GM12878 (cell line): ENCODE measurements at regions not wholly inside any gene's neighbourhood (a gene's known extent, or its start where the extent isn't known, plus 50 kb on each side); places are given as distances from the start of the nearest gene placed in this dataset.

Experiments used
- ATAC-seq: fragments of 200-7000 bp; cut with Tn5 transposase; 3 replicates; pipeline ENCODE4 v1.9.1; 2020; ENCODE audit warnings: mild to moderate bottlenecking, moderate library complexity
- BruUV-seq: library from RNA; stranded (reverse); fragments of 400-500 nt; replicated peaks from 2 replicates; lab custom pipeline; 2021; lab: Mats Ljungman, UMichigan
- CTCF ChIA-PET: fragments of 300-600 bp; sonication (Branson Sonifier 250); formaldehyde crosslinking; extraction: SDS; loops from one replicate; lab custom pipeline; 2021; ENCODE audit warnings: inconsistent platforms; lab: Yijun Ruan, JAX
- POLR2A ChIA-PET: fragments of 350-600 bp; formaldehyde crosslinking; extraction: SDS; loops from one replicate; lab custom pipeline; 2021; ENCODE audit warnings: inconsistent platforms; lab: Charles Lee
- RAD21 ChIA-PET: fragments of 300-600 bp; sonication (Branson Sonifier 250); formaldehyde crosslinking; loops from one replicate; lab custom pipeline; 2023; ENCODE audit warnings: antibody characterized with exemption; ENCODE audit not compliant: unreplicated experiment; lab: Charles Lee
- SMC1A ChIA-PET: fragments of 300-600 bp; sonication (Branson Sonifier 250); formaldehyde crosslinking; loops from one replicate; lab custom pipeline; 2023; ENCODE audit not compliant: unreplicated experiment, uncharacterized antibody; lab: Charles Lee
- DNase-seq: peaks from one replicate; pipeline ENCODE4 v3.0.0-alpha.2; 2011; ENCODE audit warnings: low read depth, low spot score
- FAIRE-seq: peaks from 3 replicates; lab custom pipeline; 2011; peaks lifted over from hg19 to GRCh38; lab: Jason Lieb, UNC
- H2AFZ ChIP-seq: 2 replicates; pipeline ENCODE4 v1.6.0; 2011; ENCODE audit warnings: low read depth, low read length, control low read depth; ENCODE audit not compliant: control insufficient read depth
- H3K27ac ChIP-seq: 2 replicates; pipeline ENCODE4 v1.5.1; 2011; ENCODE audit warnings: control low read depth; ENCODE audit not compliant: control insufficient read depth, insufficient read depth
- H3K27me3 ChIP-seq, 2 experiments: replicated peaks in 1 of 2; 2 replicates each; pipeline versions ENCODE4 v1.6.0 to v1.6.1; 2011; ENCODE audit warnings: low read length in 1 of 2; ENCODE audit not compliant: control insufficient read depth in 2 of 2, insufficient read depth in 2 of 2
- H3K36me3 ChIP-seq, 2 experiments: 2 replicates each; pipeline ENCODE4 v1.5.1; 2011; ENCODE audit warnings: low read length in 1 of 2; ENCODE audit not compliant: control insufficient read depth in 2 of 2, insufficient read depth in 2 of 2
- H3K4me1 ChIP-seq: 2 replicates; pipeline ENCODE4 v1.6.1; 2011; ENCODE audit warnings: mild to moderate bottlenecking, low read length, moderate library complexity, mixed read lengths; ENCODE audit not compliant: control insufficient read depth, insufficient read depth
- H3K4me2 ChIP-seq: 2 replicates; pipeline ENCODE4 v1.6.0; 2011; ENCODE audit warnings: control low read depth; ENCODE audit not compliant: control insufficient read depth, insufficient read depth
- H3K4me3 ChIP-seq: fragments of 200-600 bp; sonication (generic); 2 replicates; pipeline ENCODE4 v1.5.1; 2016
- H3K79me2 ChIP-seq: 2 replicates; pipeline ENCODE4 v1.6.0; 2011; ENCODE audit warnings: low read length; ENCODE audit not compliant: control insufficient read depth, insufficient read depth
- H3K9ac ChIP-seq: 2 replicates; pipeline ENCODE4 v1.8.0; 2011; ENCODE audit warnings: low read length, control low read depth, mixed read lengths; ENCODE audit not compliant: control insufficient read depth, insufficient read depth
- H3K9me3 ChIP-seq: replicated peaks from 3 replicates; pipeline ENCODE4 v1.5.1; 2011; ENCODE audit warnings: mild to moderate bottlenecking, low read length; ENCODE audit not compliant: control insufficient read depth, insufficient read depth
- H4K20me1 ChIP-seq: 2 replicates; pipeline ENCODE4 v1.6.0; 2011; ENCODE audit not compliant: control insufficient read depth, insufficient read depth
- CBFB ChIP-seq: IDR thresholded peaks from 2 replicates; pipeline ENCODE4 v1.6.1; 2016; ENCODE audit warnings: antibody characterized with exemption, low read depth
- DPF2 ChIP-seq: fragments of 450-650 bp; IDR thresholded peaks from 2 replicates; pipeline ENCODE4 v1.6.1; 2017; ENCODE audit warnings: mild to moderate bottlenecking
- IRF4 ChIP-seq: IDR thresholded peaks from 2 replicates; pipeline ENCODE4 v1.6.1; 2011; ENCODE audit warnings: low read depth, low read length
- KAT2A ChIP-seq: conservative IDR thresholded peaks from 2 replicates; pipeline ENCODE4 v1.6.1; 2011; ENCODE audit warnings: low read depth, low read length; ENCODE audit not compliant: control insufficient read depth
- MTA3 ChIP-seq: IDR thresholded peaks from 2 replicates; pipeline ENCODE4 v1.6.1; 2012; ENCODE audit warnings: low read length, inconsistent platforms, borderline replicate concordance
- NR2C1 ChIP-seq: fragments of 450-650 bp; IDR thresholded peaks from 2 replicates; pipeline ENCODE4 v1.6.1; 2017; ENCODE audit warnings: antibody characterized with exemption, mild to moderate bottlenecking, moderate library complexity
- POLR2AphosphoS5 ChIP-seq: IDR thresholded peaks from 2 replicates; pipeline ENCODE4 v1.6.1; 2011; ENCODE audit warnings: mild to moderate bottlenecking, low read length, inconsistent platforms
- RAD21 ChIP-seq: IDR thresholded peaks from 2 replicates; pipeline ENCODE4 v1.6.1; 2011; ENCODE audit warnings: mild to moderate bottlenecking, low read depth, low read length, moderate library complexity; ENCODE audit not compliant: insufficient read depth
- RBBP5 ChIP-seq: fragments of 200-600 bp; sonication (generic); conservative IDR thresholded peaks from 2 replicates; pipeline ENCODE4 v1.6.1; 2016
- STAT1 ChIP-seq: fragments of 450-650 bp; conservative IDR thresholded peaks from 2 replicates; pipeline ENCODE4 v1.6.1; 2014; ENCODE audit warnings: antibody characterized with exemption, mild to moderate bottlenecking
- YBX1 ChIP-seq: fragments of 450-650 bp; IDR thresholded peaks from 2 replicates; pipeline ENCODE4 v1.6.1; 2016; ENCODE audit warnings: antibody characterized with exemption
- ZNF207 ChIP-seq: fragments of 450-650 bp; IDR thresholded peaks from 2 replicates; pipeline ENCODE4 v1.6.1; 2014; ENCODE audit warnings: antibody characterized with exemption, mild to moderate bottlenecking, borderline replicate concordance
- ZNF217 ChIP-seq: fragments of 450-650 bp; IDR thresholded peaks from 2 replicates; pipeline ENCODE4 v1.6.1; 2017; ENCODE audit warnings: antibody characterized with exemption, mild to moderate bottlenecking
- ZNF384 ChIP-seq: IDR thresholded peaks from 2 replicates; pipeline ENCODE4 v1.6.1; 2012; ENCODE audit warnings: low read depth, mild to moderate bottlenecking, low read length, improper control_type of control experiment, borderline replicate concordance
- WGBS: methylation state at CpG from one replicate; pipeline ENCODE4 v1.1.6; 2016; ENCODE audit warnings: low lambda C conversion rate; ENCODE audit not compliant: insufficient replicate concordance, insufficient coverage; ENCODE audit errors: missing lambda C conversion rate; 5-methylcytosine and 5-hydroxymethylcytosine counted together
- in situ Hi-C: fragments of 300-500 bp; cut with MboI; formaldehyde crosslinking; loops from 9 replicates; pipeline ENCODE4 v1.14.3; 2018; ENCODE audit warnings: mixed read lengths
- intact Hi-C: fragments of 100-400 bp; cut with micrococcal nuclease; formaldehyde crosslinking; loops from one replicate; pipeline ENCODE4 v1.14.2; 2022; ENCODE audit not compliant: unreplicated experiment
- TF ChIP-seq, protein P1 (sequence below): IDR thresholded peaks from 2 replicates; pipeline ENCODE4 v1.6.1; 2012; ENCODE audit warnings: low read depth, low read length, improper control_type of control experiment

- ChIA-PET POLR2A (no interaction called here), SMC1A (no interaction called here), RAD21 (no interaction called here), CTCF (interaction anchor here (0.5 to 5.7 kb wide), 6 partner anchors 10 to 1423 kb away, joined by 3 to 42 read pairs (median 4); no protein-coding TSS in a partner anchor)
- TF ChIP-seq ZNF384: no peak
- TF ChIP-seq YBX1: no peak
- no peak for TF ChIP-seq MTA3
- TF ChIP-seq IRF4: no peak
- TF ChIP-seq POLR2AphosphoS5: no peak
- Histone ChIP-seq H3K27me3 (no peaks in the 10 kb centered on the region), H3K79me2 (no peaks in the 10 kb centered on the region), H3K27ac (no peak overlapping the region), H3K4me1 (no peaks in the 10 kb centered on the region), H3K9me3 (peaks cover 2% of the 10 kb centered on the region; the same call in 2 of the 3 replicates), H3K4me3 (no peak overlapping the region), H3K9ac (no peak overlapping the region), H3K36me3 (no peaks in the 10 kb centered on the region), H3K4me2 (no peak overlapping the region), H4K20me1 (no peaks in the 10 kb centered on the region), H2AFZ (no peak overlapping the region)
- no TSS peak for BruUV-seq
- intact Hi-C loops: loop anchor here (2.0 to 10.0 kb wide), 5 partner anchors 547 to 1569 kb away; no protein-coding TSS in a partner anchor
- ATAC-seq: no peak
- DNase-seq: no peak
- FAIRE-seq: no peak
- in situ Hi-C loops: loop anchor here (25.0 kb wide), 1 partner anchor 634 kb away; no protein-coding TSS in a partner anchor
- WGBS: 0% methylated on average over 1 of the region's 1 CpG
These were observed 164.7 kb downstream of the YTHDC2 start for GRCh38 chr5:113678202-113678601.

GRCh38 chr5:113678924-113679575, 165.6 kb downstream of the YTHDC2 start:
- Histone ChIP-seq H3K4me2 (no peak overlapping the region), H3K36me3 (no peaks in the 10 kb centered on the region), H3K4me3 (no peak overlapping the region), H3K79me2 (no peaks in the 10 kb centered on the region), H2AFZ (no peak overlapping the region), H3K27ac (no peak overlapping the region), H3K9ac (no peak overlapping the region), H4K20me1 (no peaks in the 10 kb centered on the region), H3K4me1 (no peaks in the 10 kb centered on the region), H3K27me3 (no peaks in the 10 kb centered on the region), H3K9me3 (peaks cover 2% of the 10 kb centered on the region; the same call in 2 of the 3 replicates)
- WGBS: 44% methylated on average over 7 of the region's 7 CpGs
- in situ Hi-C loops: loop anchor here (25.0 kb wide), 1 partner anchor 633 kb away; no protein-coding TSS in a partner anchor
- DNase-seq: peak; percentile 8
- no TSS peak for BruUV-seq
- ChIA-PET CTCF (interaction anchor here (0.6 to 5.7 kb wide), 17 partner anchors 9 to 1419 kb away, joined by 3 to 42 read pairs (median 4); no protein-coding TSS in a partner anchor), SMC1A (interaction anchor here (0.8 to 3.2 kb wide), 9 partner anchors 11 to 1567 kb away, joined by 3 to 35 read pairs (median 3); no protein-coding TSS in a partner anchor), POLR2A (no interaction called here), RAD21 (interaction anchor here (0.8 to 2.2 kb wide), 5 partner anchors 31 to 771 kb away, joined by 3 to 10 read pairs (median 5); no protein-coding TSS in a partner anchor)
- ATAC-seq: peak; percentile 96
- FAIRE-seq: peak; percentile 74
- intact Hi-C loops: loop anchor here (1.0 to 10.0 kb wide), 6 partner anchors 546 to 1568 kb away; no protein-coding TSS in a partner anchor
- TF ChIP-seq RAD21 (peak; percentile 97), ZNF217 (no peak), ZNF207 (no peak), CBFB (no peak), KAT2A (no peak), RBBP5 (no peak), IRF4 (no peak), STAT1 (no peak), DPF2 (no peak), NR2C1 (no peak)
- TF ChIP-seq, protein P1, sequence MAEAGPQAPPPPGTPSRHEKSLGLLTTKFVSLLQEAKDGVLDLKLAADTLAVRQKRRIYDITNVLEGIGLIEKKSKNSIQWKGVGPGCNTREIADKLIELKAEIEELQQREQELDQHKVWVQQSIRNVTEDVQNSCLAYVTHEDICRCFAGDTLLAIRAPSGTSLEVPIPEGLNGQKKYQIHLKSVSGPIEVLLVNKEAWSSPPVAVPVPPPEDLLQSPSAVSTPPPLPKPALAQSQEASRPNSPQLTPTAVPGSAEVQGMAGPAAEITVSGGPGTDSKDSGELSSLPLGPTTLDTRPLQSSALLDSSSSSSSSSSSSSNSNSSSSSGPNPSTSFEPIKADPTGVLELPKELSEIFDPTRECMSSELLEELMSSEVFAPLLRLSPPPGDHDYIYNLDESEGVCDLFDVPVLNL: no peak
